Cardiac septum (tissue), 1 donor: ENCODE measurements at regions not wholly inside any gene's neighbourhood (a gene's known extent, or its start where the extent isn't known, plus 50 kb on each side); places are given as distances from the start of the nearest gene placed in this dataset.
A peak's percentile ranks its signal among the peaks of the same experiment; 100 is the strongest.
"Not testable (repeated sequence)": the region's sequence is repeated elsewhere in the genome, so short reads cannot be mapped to it uniquely, and the experiment has no call there.

Experiments
- DNase-seq: peaks from one replicate; pipeline ENCODE4 v3.0.0-alpha.2; 2020; ENCODE audit warnings: low spot score
- intact Hi-C: fragments of 100-400 bp; cut with DNase I; formaldehyde crosslinking; loops from one replicate; pipeline ENCODE4 v1.14.0; 2022
- donor health status: DM: no; HTN: no; CAD: no.

- intact Hi-C loops, DNase-seq: not testable (repeated sequence)
Observed at GRCh38 chr1:273772-274171, 177.7 kb downstream of the OR4F29 start.

GRCh38 chr1:267815-268214 is 183.7 kb downstream of the OR4F29 start:
- peak; percentile 90 for DNase-seq
- intact Hi-C loops, result not testable (repeated sequence)
